Mesothelial cell of epicardium (in vitro differentiated cells): ENCODE measurements at regions not wholly inside any gene's neighbourhood (a gene's known extent, or its start where the extent isn't known, plus 50 kb on each side); places are given as distances from the start of the nearest gene placed in this dataset.

Source experiments
- DNase-seq, 2 experiments: peaks; one replicate each; pipeline ENCODE4 v3.0.0; 2021; ENCODE audit warnings: low spot score in 2 of 2; ENCODE audit not compliant: unreplicated experiment in 2 of 2
- H3K27ac Mint-ChIP-seq: 2 replicates; pipeline ENCODE4 v1.8.0; 2021; ENCODE audit warnings: mixed read lengths
- H3K27me3 Mint-ChIP-seq: 2 replicates; pipeline ENCODE4 v1.8.0; 2021; ENCODE audit warnings: low read depth, mixed read lengths
- H3K36me3 Mint-ChIP-seq: 2 replicates; pipeline ENCODE4 v1.8.0; 2021; ENCODE audit warnings: mixed read lengths
- H3K4me1 Mint-ChIP-seq: 2 replicates; pipeline ENCODE4 v1.8.0; 2021; ENCODE audit warnings: mixed read lengths
- H3K4me3 Mint-ChIP-seq: 2 replicates; pipeline ENCODE4 v1.8.0; 2021; ENCODE audit warnings: mild to moderate bottlenecking, moderate library complexity, mixed read lengths
- H3K9me3 Mint-ChIP-seq: 2 replicates; pipeline ENCODE4 v1.8.0; 2021; ENCODE audit warnings: mixed read lengths
- TF ChIP-seq, protein P1 (sequence below): fragments of 200-600 bp; sonication (generic); IDR thresholded peaks from one replicate; pipeline ENCODE4 v1.5.0; 2021; ENCODE audit warnings: antibody characterized with exemption; ENCODE audit not compliant: unreplicated experiment

DNA sequence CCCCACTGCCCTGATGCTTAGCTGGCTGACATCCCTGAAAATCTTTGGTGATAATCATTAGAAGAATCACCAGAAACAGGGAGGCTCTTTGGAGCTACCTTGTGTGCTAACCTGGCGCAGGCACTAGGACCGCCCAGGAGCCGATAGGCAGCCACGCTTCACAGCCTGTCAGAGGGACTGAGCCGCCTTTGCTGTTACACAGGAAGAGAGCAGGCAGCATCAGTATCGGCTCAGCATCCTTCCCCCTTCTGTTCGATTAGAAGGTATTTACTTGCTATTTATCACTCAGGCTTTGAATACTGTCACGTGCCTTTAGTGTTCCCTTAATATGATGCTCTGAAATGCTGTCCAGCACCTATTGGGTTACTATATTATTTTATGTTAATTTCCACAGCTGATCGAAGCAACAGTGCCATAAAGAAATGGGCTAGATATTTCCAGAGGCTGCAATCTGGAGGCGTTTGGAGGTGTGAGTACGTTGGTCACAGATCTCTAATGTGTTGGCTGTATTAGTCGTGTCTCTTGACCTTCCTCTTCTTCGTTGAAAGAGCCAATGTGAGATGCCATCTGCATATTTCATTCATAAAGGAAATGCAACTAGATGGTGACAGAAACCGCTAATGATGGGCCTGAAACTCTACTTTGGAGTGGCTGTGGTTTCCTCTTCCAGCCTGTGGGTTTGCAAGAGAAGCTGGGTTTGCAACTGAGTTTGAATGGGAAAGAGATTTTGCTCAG lies 110.4 kb upstream of the RAB27B start:
- DNase-seq: no peak
- H3K27ac Mint-ChIP-seq: no peak overlapping the region
- H3K4me3 Mint-ChIP-seq: no peak overlapping the region
- no peaks in the 10 kb centered on the region for H3K9me3 Mint-ChIP-seq
- H3K27me3 Mint-ChIP-seq: peaks cover 28% of the 10 kb centered on the region
- no peaks in the 10 kb centered on the region for H3K36me3 Mint-ChIP-seq
- TF ChIP-seq, protein P1, sequence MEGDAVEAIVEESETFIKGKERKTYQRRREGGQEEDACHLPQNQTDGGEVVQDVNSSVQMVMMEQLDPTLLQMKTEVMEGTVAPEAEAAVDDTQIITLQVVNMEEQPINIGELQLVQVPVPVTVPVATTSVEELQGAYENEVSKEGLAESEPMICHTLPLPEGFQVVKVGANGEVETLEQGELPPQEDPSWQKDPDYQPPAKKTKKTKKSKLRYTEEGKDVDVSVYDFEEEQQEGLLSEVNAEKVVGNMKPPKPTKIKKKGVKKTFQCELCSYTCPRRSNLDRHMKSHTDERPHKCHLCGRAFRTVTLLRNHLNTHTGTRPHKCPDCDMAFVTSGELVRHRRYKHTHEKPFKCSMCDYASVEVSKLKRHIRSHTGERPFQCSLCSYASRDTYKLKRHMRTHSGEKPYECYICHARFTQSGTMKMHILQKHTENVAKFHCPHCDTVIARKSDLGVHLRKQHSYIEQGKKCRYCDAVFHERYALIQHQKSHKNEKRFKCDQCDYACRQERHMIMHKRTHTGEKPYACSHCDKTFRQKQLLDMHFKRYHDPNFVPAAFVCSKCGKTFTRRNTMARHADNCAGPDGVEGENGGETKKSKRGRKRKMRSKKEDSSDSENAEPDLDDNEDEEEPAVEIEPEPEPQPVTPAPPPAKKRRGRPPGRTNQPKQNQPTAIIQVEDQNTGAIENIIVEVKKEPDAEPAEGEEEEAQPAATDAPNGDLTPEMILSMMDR: no peak
- H3K4me1 Mint-ChIP-seq: peaks cover 7% of the 10 kb centered on the region

DNA sequence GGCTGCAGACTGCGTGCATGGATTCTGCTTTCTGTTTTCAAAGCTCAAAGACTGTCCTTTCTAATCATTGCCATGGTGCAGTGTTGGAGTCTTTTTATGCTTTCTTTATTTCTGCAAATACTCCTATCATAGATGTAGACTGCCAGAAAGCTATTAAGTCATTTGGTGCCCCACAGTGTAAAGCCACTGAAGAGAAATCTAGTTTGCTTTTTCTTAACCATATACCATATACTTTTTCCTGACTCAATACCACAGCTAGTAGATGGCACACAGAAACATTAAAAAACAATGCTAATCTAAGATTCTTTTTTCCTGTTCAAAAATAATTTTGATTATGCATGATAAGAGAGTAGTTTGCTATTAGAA lies 109.9 kb upstream of the RAB27B start:
- TF ChIP-seq, protein P1: no peak
- Mint-ChIP-seq H3K4me1 (peaks cover 7% of the 10 kb centered on the region), H3K9me3 (no peaks in the 10 kb centered on the region), H3K27me3 (peaks cover 28% of the 10 kb centered on the region), H3K27ac (no peak overlapping the region), H3K4me3 (no peak overlapping the region), H3K36me3 (no peaks in the 10 kb centered on the region)
- no peak for DNase-seq

DNA sequence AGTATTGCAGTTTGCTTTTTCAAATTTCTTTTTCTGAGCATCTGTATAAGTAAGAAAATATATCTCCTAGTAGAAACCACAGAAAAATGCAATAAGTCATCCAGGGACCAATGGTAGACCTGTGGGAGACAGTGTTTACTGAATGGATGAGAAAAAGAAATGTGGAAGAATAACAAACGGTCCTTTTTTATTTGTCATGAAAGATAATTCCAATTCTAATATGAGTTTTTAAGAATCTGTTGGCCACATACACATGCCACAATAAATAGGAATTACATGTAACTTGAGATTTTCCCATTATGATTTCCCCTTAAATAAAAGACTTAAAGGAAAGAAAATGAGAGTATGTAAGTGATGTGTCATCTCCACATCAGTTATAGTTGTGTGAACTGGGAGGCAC lies 107.7 kb upstream of the RAB27B start:
- H3K9me3 Mint-ChIP-seq: no peaks in the 10 kb centered on the region
- H3K27ac Mint-ChIP-seq: no peak overlapping the region
- no peak overlapping the region for H3K4me3 Mint-ChIP-seq
- TF ChIP-seq, protein P1: no peak
- no peaks in the 10 kb centered on the region for H3K36me3 Mint-ChIP-seq
- H3K4me1 Mint-ChIP-seq: peaks cover 7% of the 10 kb centered on the region
- no peak for DNase-seq
- H3K27me3 Mint-ChIP-seq: peaks cover 28% of the 10 kb centered on the region

DNA sequence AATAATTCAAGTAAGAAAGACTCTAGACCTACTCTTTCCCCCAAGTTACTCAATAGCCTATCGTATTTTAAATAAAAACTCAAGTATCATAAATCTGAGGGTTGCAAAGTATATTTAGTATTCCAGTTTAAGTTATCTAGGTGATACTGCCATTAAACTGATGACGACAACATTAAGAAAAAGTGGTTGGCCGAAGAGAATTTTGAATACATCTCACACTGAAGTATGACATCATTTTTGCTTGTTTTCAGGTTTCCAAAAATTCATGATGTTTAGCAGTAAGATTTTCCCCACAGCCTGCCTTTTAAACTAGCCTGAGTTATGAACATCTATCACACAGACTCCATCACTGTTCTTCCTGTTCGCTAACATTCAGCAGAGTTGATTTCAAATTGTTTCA lies 102.1 kb upstream of the RAB27B start:
- Mint-ChIP-seq H3K4me1 (no peaks in the 10 kb centered on the region), H3K27me3 (peaks cover 7% of the 10 kb centered on the region), H3K9me3 (no peaks in the 10 kb centered on the region), H3K36me3 (no peaks in the 10 kb centered on the region), H3K4me3 (no peak overlapping the region), H3K27ac (no peak overlapping the region)
- no peak for DNase-seq
- TF ChIP-seq, protein P1: no peak

DNA sequence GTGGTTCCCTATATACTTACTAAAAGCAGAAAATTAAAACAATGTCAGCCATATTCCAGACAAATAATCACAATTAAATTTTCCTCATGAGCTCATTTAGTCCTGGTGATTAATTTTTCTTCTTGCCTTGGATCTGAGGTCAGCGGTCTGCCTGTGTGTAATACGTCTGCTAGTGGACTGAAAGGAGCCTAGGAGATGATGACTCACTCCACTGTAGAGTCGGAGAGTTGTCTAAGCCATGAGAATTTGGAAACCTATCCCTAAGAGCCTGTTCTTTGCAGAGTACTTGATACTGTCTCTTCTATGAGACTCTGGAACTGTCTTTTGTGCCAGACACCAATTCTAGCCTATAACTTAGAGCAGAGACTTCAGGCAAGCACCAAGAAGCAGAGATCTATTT lies 94.2 kb upstream of the RAB27B start:
- peaks cover 4% of the 10 kb centered on the region for H3K27me3 Mint-ChIP-seq
- TF ChIP-seq, protein P1: no peak
- H3K4me3 Mint-ChIP-seq: no peak overlapping the region
- H3K4me1 Mint-ChIP-seq: no peaks in the 10 kb centered on the region
- H3K27ac Mint-ChIP-seq: no peak overlapping the region
- no peak for DNase-seq
- no peaks in the 10 kb centered on the region for H3K36me3 Mint-ChIP-seq
- peaks cover 3% of the 10 kb centered on the region for H3K9me3 Mint-ChIP-seq
